ENCODE measurements at regions not wholly inside any gene's neighbourhood (a gene's known extent, or its start where the extent isn't known, plus 50 kb on each side); places are given as distances from the start of the nearest gene placed in this dataset.

DNA sequence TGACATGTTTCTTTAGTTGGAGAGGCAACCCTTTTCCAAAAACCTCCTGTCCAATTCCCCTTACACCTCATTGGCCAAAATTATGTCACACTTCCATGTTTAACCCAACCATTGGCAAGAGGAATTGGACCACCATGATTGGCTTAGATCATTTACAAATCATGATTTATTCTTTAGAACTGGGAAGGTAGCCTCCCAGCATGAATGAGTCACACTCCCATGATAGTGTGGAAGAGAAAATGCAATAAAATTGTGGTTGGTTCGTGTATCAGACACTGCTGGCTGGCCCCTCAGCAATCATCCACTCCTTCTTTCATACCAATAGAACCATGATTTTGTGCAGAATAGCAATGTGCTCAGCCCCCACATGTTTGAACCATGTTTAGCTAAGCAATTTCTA is 156.6 kb upstream of the ACVR2A start:
- no peak overlapping the region for H3K27ac ChIP-seq
- H3K27me3 ChIP-seq (replicated peaks) = no peaks in the 10 kb centered on the region
- in situ Hi-C loops (cut with HindIII; ENCODE audit: low pct_ligation_motif_present, low sequenced_read_pairs) = no loop called here
- no peaks in the 10 kb centered on the region for H3K36me3 ChIP-seq (replicated peaks)
- H3K4me3 ChIP-seq (ENCODE audit: low read depth, low read length) = no peak overlapping the region
- DNase-seq = no peak
- TF ChIP-seq, protein P1, sequence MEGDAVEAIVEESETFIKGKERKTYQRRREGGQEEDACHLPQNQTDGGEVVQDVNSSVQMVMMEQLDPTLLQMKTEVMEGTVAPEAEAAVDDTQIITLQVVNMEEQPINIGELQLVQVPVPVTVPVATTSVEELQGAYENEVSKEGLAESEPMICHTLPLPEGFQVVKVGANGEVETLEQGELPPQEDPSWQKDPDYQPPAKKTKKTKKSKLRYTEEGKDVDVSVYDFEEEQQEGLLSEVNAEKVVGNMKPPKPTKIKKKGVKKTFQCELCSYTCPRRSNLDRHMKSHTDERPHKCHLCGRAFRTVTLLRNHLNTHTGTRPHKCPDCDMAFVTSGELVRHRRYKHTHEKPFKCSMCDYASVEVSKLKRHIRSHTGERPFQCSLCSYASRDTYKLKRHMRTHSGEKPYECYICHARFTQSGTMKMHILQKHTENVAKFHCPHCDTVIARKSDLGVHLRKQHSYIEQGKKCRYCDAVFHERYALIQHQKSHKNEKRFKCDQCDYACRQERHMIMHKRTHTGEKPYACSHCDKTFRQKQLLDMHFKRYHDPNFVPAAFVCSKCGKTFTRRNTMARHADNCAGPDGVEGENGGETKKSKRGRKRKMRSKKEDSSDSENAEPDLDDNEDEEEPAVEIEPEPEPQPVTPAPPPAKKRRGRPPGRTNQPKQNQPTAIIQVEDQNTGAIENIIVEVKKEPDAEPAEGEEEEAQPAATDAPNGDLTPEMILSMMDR (IDR thresholded peaks at IDR 0.05; ENCODE audit: low read depth, low read length, missing control alignments) = no peak

DNA sequence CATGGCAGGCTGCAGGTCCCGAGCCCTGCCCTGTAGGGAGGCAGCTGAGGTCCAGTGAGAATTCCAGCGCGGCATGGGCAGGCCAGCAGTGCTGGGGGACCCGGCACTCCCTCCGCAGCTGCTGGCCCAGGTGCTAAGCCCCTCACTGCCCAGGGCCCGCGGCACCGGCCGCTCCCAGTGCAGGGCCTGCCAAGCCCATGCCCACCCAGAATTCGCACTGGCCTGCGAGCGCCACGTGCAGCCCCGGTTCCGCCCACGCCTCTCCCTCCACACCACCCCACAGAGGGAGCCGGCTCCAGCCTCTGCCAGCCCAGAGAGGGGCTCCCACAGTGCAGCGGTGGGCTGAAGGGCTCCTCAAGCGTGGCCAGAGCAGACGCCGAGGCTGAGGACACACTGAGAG is 158.5 kb upstream of the ACVR2A start:
- H3K27ac ChIP-seq = no peak overlapping the region
- H3K36me3 ChIP-seq (replicated peaks) = no peaks in the 10 kb centered on the region
- TF ChIP-seq, protein P1 (IDR thresholded peaks at IDR 0.05; ENCODE audit: low read depth, low read length, missing control alignments) = no peak
- no peak for DNase-seq
- in situ Hi-C loops (cut with HindIII; ENCODE audit: low pct_ligation_motif_present, low sequenced_read_pairs) = no loop called here
- H3K4me3 ChIP-seq (ENCODE audit: low read depth, low read length) = no peak overlapping the region
- no peaks in the 10 kb centered on the region for H3K27me3 ChIP-seq (replicated peaks)

DNA sequence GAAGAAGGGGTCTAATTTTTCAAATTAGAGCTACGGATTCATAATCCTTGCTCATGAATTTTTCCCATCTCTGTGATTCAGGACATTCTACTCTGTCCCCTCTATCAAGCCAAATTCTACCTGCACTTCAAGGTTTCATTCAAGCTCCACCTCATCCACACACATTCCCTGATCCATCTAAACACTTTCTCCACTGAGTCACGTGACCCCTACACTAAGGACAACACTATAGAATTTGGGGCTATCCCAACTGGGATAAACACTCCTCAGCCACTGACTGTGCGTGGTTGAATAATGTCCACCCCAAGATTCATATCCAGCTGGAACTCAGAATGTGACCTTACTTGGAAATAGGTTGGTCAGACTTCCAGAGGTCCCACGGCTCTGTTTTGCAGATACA is 159.9 kb upstream of the ACVR2A start:
- in situ Hi-C loops (cut with HindIII; ENCODE audit: low pct_ligation_motif_present, low sequenced_read_pairs) = no loop called here
- no peaks in the 10 kb centered on the region for H3K27me3 ChIP-seq (replicated peaks)
- TF ChIP-seq, protein P1 (IDR thresholded peaks at IDR 0.05; ENCODE audit: low read depth, low read length, missing control alignments) = no peak
- DNase-seq = no peak
- H3K4me3 ChIP-seq (ENCODE audit: low read depth, low read length) = no peak overlapping the region
- no peak overlapping the region for H3K27ac ChIP-seq
- H3K36me3 ChIP-seq (replicated peaks) = no peaks in the 10 kb centered on the region

DNA sequence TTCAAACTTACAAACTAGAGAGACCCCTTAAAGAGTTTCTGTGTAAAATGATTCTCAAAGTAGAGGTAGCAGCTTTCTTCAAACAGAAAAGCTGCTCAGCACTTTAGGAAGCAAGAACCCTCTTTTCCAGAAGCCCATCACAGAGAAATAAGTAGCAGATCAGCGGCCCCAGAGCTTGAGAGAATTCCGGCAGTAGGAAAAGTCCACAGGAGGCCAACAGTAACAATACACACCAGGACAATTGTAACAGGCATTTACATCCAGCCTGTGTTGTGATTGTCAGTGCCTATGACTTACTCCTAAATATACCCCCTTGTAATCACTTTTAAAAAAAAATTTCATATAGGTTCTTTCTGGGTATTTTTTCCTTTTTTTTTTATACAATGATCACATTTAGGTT is 161.4 kb upstream of the ACVR2A start:
- TF ChIP-seq, protein P1 (IDR thresholded peaks at IDR 0.05; ENCODE audit: low read depth, low read length, missing control alignments) = no peak
- in situ Hi-C loops (cut with HindIII; ENCODE audit: low pct_ligation_motif_present, low sequenced_read_pairs) = no loop called here

DNA sequence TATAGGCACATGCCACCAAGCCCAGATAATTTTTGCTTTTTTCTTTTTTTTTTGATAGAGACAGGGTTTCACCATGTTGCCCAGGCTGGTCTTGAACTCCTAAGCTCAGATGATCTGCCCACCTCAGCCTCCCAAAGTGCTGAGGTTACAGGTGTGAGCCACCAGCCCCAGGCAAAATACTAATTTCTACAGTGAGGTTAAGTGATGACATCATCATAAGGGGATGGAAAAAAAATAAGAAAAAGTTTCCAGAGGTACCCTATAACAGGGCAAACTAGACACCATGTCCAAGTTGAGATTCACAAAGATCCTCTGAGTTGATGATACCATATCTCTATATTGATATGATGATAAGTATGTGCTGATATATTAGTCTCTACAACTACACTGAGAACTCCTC is 163.7 kb upstream of the ACVR2A start:
- no peaks in the 10 kb centered on the region for H3K27me3 ChIP-seq (replicated peaks)
- TF ChIP-seq, protein P1 (IDR thresholded peaks at IDR 0.05; ENCODE audit: low read depth, low read length, missing control alignments) = no peak
- H3K36me3 ChIP-seq (replicated peaks) = no peaks in the 10 kb centered on the region
- no peak for DNase-seq
- H3K4me3 ChIP-seq (ENCODE audit: low read depth, low read length) = no peak overlapping the region
- no peak overlapping the region for H3K27ac ChIP-seq
- in situ Hi-C loops (cut with HindIII; ENCODE audit: low pct_ligation_motif_present, low sequenced_read_pairs) = no loop called here

More for the DNA sequence above, 161.4 kb upstream of the ACVR2A start:
- Histone ChIP-seq H3K27ac (no peak overlapping the region), H3K36me3 (replicated peaks) (no peaks in the 10 kb centered on the region), H3K4me3 (ENCODE audit: low read depth, low read length) (no peak overlapping the region), H3K27me3 (replicated peaks) (no peaks in the 10 kb centered on the region)
- DNase-seq = no peak

DNA sequence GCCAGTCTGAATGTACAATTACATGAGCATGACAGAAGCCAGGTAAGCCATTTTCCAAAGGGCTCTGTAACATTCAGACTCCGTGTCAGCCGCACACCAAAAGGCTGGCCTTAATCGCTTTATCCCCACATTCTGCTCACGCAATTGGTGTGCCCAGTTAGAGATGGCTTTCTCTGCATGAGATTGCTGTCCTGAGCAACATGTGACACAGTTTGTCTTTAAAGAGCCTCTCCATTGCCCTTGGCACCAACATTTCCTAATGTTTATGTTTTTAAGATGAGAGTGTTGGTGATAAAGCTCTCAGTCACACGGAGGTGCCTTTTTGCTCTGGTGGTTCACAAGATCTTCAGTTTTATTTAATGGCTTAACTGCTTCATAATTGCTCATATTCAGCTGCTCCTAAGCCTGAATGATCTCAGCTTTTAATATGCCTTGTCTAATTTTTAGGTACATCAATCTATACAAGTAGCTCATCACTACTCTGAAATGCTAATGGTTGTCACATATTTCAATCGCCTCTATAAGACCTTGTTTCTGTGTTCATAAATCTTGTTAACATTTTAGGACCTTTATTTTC is 164.8 kb upstream of the ACVR2A start:
- no peak overlapping the region for H3K27ac ChIP-seq
- in situ Hi-C loops (cut with HindIII; ENCODE audit: low pct_ligation_motif_present, low sequenced_read_pairs) = no loop called here
- H3K27me3 ChIP-seq (replicated peaks) = no peaks in the 10 kb centered on the region
- no peaks in the 10 kb centered on the region for H3K36me3 ChIP-seq (replicated peaks)
- TF ChIP-seq, protein P1 (IDR thresholded peaks at IDR 0.05; ENCODE audit: low read depth, low read length, missing control alignments) = no peak
- no peak for DNase-seq
- no peak overlapping the region for H3K4me3 ChIP-seq (ENCODE audit: low read depth, low read length)
